ENCODE measurements at regions not wholly inside any gene's neighbourhood (a gene's known extent, or its start where the extent isn't known, plus 50 kb on each side); places are given as distances from the start of the nearest gene placed in this dataset.

GRCh38 chr4:11297201-11297600 is 131.5 kb downstream of the HS3ST1 start:
- CTCF ChIA-PET: no interaction called here
- ATAC-seq: no peak

GRCh38 chr4:11293866-11294265 is 134.8 kb downstream of the HS3ST1 start:
- FAIRE-seq (no peak), DNase-seq (ENCODE audit: low read depth in 1 of 2, low spot score in 1 of 2) (no peak), ATAC-seq (no peak)
- WGBS (ENCODE audit: missing lambda C conversion rate): 17% methylated on average over 1 of the region's 1 CpG
- Histone ChIP-seq H3K4me1 (no peaks in the 10 kb centered on the region), H3K9me3 (no peaks in the 10 kb centered on the region), H3K27ac (no peak overlapping the region), H3K4me3 (no peak overlapping the region), H3K4me2 (no peak overlapping the region)
- POLR2A ChIA-PET: no interaction called here
- CTCF ChIA-PET: no interaction called here
- TF ChIP-seq BHLHE40 (IDR thresholded peaks at IDR 0.05; ENCODE audit: low read depth, low read length) (no peak), USF2 (IDR thresholded peaks at IDR 0.05) (no peak), GATA3 (IDR thresholded peaks at IDR 0.05; ENCODE audit: borderline replicate concordance) (no peak), SMC3 (IDR thresholded peaks at IDR 0.05) (no peak), CBX8 (IDR thresholded peaks at IDR 0.05) (no peak), EP300 (IDR thresholded peaks at IDR 0.05) (no peak), HOXB13 (CRISPR knock-in tag; IDR thresholded peaks at IDR 0.05; ENCODE audit: low read depth) (no peak), HMGXB4 (CRISPR knock-in tag; IDR thresholded peaks at IDR 0.05; ENCODE audit: borderline replicate concordance) (no peak), CHD4 (IDR thresholded peaks at IDR 0.05; ENCODE audit: borderline replicate concordance) (no peak), PBX3 (IDR thresholded peaks at IDR 0.05) (no peak), RAD21 (conservative IDR thresholded peaks at IDR 0.05 in 1 of 2, IDR thresholded peaks at IDR 0.05 in 1 of 2) (no peak), NPAS2 (CRISPR knock-in tag; IDR thresholded peaks at IDR 0.05; ENCODE audit: borderline replicate concordance) (no peak)

More at GRCh38 chr4:11297201-11297600, 131.5 kb downstream of the HS3ST1 start:
- H3K9me3 ChIP-seq: no peaks in the 10 kb centered on the region
- POLR2A ChIA-PET: no interaction called here
- TF ChIP-seq HOXA7 (CRISPR knock-in tag; IDR thresholded peaks at IDR 0.05): no peak
- no peak for TF ChIP-seq NR3C1 (IDR thresholded peaks at IDR 0.05)
- no peak for TF ChIP-seq FOSL2 (IDR thresholded peaks at IDR 0.05)
- TF ChIP-seq FOSL2 (CRISPR knock-in tag; IDR thresholded peaks at IDR 0.05): no peak
- no peak for TF ChIP-seq HEYL (CRISPR knock-in tag; IDR thresholded peaks at IDR 0.05)
- no peak for TF ChIP-seq TFCP2L1 (CRISPR knock-in tag; IDR thresholded peaks at IDR 0.05)
- TF ChIP-seq ZNF302 (CRISPR knock-in tag; IDR thresholded peaks at IDR 0.05): no peak
- no peak for TF ChIP-seq USF2 (IDR thresholded peaks at IDR 0.05)
- TF ChIP-seq GATA3 (IDR thresholded peaks at IDR 0.05; ENCODE audit: borderline replicate concordance): no peak
- TF ChIP-seq MAFK (IDR thresholded peaks at IDR 0.05; ENCODE audit: partially characterized antibody): no peak
- TF ChIP-seq KDM1A (IDR thresholded peaks at IDR 0.05; ENCODE audit: low read depth): no peak
- TF ChIP-seq RFX5 (IDR thresholded peaks at IDR 0.05): no peak
- TF ChIP-seq BCL3 (IDR thresholded peaks at IDR 0.05): no peak
- no peak for TF ChIP-seq E2F6 (IDR thresholded peaks at IDR 0.05; ENCODE audit: borderline replicate concordance, low read depth)
- TF ChIP-seq REST (IDR thresholded peaks at IDR 0.05): no peak
- TF ChIP-seq HDAC2 (IDR thresholded peaks at IDR 0.05): no peak
- H3K4me1 ChIP-seq: no peaks in the 10 kb centered on the region
- no peak for DNase-seq (ENCODE audit: low read depth in 1 of 2, low spot score in 1 of 2)
- H3K4me3 ChIP-seq: no peak overlapping the region
- no peak overlapping the region for H3K27ac ChIP-seq
- no peak overlapping the region for H3K4me2 ChIP-seq
- no peak for FAIRE-seq
- WGBS (ENCODE audit: missing lambda C conversion rate): 39% methylated on average over 4 of the region's 4 CpGs

Measured in A549 (cell line).